Gastrocnemius medialis (tissue), 4 donors: ENCODE measurements at regions not wholly inside any gene's neighbourhood (a gene's known extent, or its start where the extent isn't known, plus 50 kb on each side); places are given as distances from the start of the nearest gene placed in this dataset.

Experiments
- CTCF ChIP-seq, 5 experiments: fragments of 450-650 bp in 3 of 5; fragments of 200-600 bp in 2 of 5; sonication (generic) in 2 of 5; IDR thresholded peaks in 4 of 5; conservative IDR thresholded peaks in 1 of 5; 1 replicate in 4 of 5; 2 replicates in 1 of 5; pipeline ENCODE4 v1.5.1; 2016 to 2019; ENCODE audit warnings: antibody characterized with exemption in 5 of 5, mild to moderate bottlenecking in 3 of 5, moderate library complexity in 3 of 5
- POLR2A ChIP-seq, 2 donors: fragments of 450-650 bp; IDR thresholded peaks; one replicate each; pipeline ENCODE4 v1.6.1; 2017; ENCODE audit warnings: antibody characterized with exemption in 2 of 2, mild to moderate bottlenecking in 2 of 2, moderate library complexity in 2 of 2

GRCh38 chr16:50482271-50482670 lies 65.9 kb upstream of the NKD1 start:
- TF ChIP-seq CTCF (IDR thresholded peaks at IDR 0.05 in 4 of 5, conservative IDR thresholded peaks at IDR 0.05 in 1 of 5) (no peak), POLR2A (IDR thresholded peaks at IDR 0.05) (no peak)
